Pulmonary artery endothelial cell (primary cell): ENCODE measurements at regions not wholly inside any gene's neighbourhood (a gene's known extent, or its start where the extent isn't known, plus 50 kb on each side); places are given as distances from the start of the nearest gene placed in this dataset.
"Not testable (repeated sequence)": the region's sequence is repeated elsewhere in the genome, so short reads cannot be mapped to it uniquely, and the experiment has no call there.

Source experiments
- DNase-seq: peaks from one replicate; pipeline ENCODE4 v3.0.0-alpha.2; 2011; ENCODE audit warnings: low read depth, low spot score

DNA sequence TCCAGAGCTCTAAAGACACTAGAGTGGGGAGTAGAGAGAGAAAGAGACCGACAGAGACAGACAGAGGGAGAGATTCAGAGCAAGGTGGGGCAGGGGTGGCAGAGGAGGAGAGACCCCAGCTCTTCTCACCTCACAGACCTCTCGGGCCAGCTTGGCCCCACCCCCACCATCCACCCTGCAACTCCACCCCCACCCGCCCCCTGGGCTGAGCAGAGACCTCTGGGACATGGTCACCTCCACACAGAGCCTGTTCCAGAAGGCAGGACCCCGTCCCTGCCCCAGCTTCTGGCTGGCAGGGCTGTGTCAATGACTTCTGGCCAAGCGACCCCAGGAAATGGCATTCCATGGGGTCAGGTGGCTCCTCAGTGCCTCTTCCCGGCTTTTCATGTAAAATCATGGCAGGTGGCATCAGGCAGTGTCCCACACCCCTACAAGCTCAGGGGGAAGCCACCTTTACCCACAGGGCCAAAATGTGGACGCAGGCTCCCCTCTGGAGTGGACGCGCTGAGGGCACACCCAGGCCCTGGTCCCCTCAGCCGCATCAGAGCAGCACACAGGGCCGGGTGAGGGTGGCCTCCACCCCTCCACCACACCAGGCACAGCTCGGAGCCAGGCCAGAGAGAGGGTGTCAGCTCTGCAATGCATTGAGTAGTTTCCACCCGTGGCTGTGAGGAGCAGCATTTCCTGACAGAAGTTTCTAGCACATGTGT lies 131.2 kb upstream of the LPCAT1 start:
- no peak for DNase-seq

DNA sequence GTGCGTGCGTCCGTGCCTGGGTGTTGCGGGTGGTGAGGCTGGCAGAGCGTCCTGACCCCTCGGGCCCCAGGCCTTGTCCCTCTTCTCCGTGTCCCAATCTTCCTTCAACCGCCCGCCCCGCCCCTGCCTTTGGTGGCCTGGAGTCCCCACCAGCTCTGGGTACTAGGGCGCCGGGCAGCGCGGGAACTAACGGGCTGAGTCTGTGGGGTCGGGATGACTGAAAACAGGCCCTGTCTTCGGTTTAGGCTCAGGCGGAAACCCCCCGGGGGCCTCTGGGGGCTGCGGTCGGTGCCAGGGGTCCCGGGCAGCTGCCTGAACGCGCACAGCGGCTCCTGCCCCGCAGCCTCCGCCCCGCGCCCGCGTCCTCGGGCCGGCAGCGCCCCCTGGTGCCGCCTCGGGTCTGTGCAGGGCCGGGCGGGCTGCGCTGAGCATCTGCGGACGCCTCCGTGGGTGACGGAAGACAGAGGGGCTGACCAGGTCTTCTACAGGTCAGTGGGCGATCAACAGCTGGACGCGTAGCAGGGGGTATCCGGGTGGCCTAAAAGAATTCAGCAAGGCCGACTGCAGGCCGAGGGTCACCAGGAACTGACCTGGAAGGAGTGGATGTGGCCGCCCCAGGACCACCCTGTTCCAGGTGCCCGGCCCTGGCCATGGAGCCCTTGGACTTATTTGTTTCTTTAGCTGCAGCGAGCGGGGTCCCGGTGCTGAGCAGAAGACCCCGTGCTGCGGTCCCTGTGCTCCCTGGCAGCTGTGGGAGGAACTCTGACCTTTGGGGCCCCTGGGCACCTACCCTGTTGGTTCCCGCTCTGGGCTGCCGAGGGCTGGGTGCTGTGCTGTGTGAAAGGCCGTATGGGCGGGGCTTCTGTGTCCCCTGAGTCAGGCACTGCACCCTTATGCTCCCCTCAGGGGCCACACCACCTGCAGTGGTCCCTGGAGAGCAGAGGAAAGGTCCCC lies 130.2 kb upstream of the LPCAT1 start:
- not testable (repeated sequence) for DNase-seq

DNA sequence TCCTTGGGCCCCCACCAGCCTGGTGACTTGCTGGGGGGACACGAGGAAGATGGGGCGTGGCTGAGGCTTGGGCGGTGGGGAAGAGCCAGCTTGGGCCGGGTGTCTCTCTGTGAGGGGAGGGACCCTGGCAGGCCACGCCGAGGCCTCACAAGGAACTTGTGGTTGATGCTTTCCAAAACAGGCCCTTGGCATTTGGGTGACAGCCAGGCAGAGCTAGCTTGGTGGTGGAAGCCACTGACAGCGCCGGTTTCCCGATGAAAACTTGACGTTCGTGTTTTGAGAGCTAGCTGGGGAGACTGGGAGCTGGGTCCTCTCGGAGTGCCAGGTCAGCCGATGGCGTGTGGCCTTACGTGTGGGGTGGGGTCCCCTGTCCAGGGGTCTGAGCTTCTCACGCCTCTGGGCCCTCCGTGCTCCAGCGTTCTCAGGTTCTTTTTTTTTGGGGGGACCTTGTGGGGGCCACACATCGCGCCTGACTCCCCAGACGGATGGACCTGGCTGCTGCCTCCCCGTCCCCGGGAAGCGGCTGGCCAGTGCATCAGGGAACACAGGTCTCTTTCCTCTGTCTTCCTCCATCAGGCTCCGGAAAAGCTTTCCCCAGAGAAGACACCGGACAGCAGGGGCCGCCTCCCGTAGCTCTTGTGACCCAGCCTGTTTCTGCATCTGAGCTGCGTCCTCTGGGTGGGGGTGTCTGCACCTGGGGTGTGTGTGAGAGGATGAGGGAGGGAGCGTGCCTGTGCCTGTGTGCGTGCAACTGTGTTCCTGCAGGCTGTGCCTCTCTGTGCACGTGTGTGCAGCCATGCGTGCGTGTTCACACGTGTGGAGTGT lies 129.3 kb upstream of the LPCAT1 start:
- no peak for DNase-seq

DNA sequence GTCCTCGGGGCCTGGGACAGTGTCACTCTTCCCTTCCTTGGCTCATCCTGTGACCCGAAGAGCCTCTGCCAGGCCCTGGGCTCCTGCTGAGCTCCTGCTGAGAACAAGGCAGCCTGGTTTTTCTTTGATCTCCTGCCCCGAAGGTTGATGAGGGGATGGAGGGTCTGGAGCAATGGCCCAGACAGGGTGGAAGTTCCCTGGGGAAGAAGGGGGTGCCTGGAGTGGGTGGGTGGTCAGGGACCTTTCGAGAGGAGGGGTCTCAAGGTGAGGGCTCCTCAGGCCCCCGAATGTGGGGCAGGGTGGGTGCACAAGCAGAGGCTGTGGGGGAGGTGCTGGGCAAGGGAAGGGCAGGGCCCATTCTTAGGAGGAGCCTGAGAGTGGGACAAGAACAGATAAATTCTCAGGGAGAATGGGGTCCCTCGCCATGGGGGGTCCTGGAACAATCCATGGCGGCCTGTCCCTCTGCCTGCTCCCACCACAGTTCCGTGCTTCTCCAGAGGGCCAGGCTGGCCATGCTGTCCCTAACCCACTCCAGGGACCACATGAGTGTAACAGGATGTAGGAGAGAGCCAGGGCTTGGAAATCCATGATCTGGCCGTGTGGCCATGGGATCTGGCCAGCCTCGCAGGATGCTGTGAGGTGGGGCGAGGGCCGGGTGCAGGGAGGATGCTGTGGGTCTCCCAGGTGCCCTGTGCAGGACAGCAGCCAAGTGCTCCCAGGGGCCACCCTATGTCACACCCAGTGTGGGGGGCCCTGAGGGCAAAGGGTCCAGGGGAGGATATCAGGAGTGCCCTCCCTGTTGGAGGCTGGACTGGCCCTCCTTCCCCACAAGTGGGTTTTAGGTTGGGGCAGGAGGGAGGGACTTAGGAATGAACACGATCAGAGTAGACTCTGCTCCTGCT lies 128.5 kb upstream of the LPCAT1 start:
- no peak for DNase-seq

DNA sequence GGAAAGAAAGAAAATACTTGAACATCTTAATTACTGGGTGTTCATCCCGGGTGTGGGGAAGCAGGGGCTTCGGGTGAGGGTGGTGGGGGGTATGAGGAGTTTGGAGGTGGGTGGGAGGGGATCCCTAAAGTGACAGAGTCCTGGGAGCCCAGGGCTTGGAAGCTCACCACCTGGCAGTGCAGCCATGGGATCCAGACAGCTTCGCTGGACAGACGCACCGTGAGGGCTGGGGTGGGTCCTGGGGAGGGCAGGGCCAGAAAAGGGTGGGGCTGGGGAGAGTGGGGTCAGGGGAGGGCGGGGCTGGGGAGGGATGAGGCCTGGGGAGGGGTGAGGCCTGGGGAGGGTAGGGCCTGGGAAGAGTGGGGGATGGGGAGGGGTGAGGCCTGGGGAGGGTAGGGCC lies 127.5 kb upstream of the LPCAT1 start:
- no peak for DNase-seq

DNA sequence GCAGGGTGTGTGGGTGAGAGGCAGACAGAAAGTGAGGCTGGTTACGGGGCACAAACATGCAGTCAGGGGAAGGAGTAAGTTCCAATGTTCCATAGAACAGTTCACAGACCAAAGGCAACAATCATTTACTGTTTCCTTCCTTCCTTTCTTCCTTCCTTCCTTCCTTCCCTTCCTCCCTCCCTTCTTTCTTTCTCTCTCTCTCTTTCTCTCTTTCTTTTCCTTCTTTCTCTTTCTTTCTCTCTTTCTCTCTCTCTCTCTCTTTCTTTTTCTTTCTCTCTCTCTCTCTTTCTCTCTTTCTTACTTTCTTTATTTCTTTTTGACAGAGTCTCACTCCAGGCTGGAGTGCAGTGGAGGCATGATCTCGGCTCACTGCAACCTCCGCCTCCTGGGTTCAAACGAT lies 125.8 kb upstream of the LPCAT1 start:
- DNase-seq, result no peak

DNA sequence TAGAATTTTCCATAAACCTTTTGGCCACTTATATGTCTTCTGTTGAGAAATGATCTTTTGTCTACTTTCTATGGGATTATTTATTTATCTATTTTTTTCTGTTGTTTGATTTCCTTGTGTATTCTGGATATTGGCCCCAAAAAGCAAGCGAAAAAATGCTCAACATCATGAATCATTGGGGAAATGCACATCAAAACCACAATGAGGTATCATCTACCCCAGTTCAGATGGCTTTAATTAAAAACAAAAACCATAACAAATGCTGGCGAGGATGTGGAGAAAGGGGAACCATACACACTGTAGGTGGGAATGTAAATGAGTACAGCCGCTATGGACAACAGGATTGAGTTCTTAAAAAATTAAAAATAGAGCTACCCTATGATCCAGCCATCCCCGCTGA lies 125.0 kb upstream of the LPCAT1 start:
- DNase-seq, result no peak

DNA sequence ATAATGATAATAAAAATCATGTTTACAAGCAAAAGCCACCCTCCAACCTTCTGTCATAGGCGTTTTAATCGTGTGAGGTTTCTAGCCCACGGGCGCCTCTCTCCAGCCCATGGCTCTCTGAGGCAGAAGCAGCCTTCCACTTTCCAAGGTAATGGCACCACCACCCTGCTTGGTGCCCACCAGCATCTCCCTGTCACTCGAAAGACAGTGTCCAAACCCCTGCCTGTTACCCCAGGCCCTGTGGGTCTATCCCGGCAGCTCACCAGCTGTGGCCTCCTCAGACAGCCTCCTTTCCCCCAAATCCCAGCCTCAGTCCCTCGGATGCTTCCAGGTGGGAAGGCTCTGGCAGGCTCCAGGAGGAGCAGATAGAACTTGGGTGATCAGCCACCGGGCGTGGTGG lies 123.8 kb upstream of the LPCAT1 start:
- DNase-seq, result no peak

DNA sequence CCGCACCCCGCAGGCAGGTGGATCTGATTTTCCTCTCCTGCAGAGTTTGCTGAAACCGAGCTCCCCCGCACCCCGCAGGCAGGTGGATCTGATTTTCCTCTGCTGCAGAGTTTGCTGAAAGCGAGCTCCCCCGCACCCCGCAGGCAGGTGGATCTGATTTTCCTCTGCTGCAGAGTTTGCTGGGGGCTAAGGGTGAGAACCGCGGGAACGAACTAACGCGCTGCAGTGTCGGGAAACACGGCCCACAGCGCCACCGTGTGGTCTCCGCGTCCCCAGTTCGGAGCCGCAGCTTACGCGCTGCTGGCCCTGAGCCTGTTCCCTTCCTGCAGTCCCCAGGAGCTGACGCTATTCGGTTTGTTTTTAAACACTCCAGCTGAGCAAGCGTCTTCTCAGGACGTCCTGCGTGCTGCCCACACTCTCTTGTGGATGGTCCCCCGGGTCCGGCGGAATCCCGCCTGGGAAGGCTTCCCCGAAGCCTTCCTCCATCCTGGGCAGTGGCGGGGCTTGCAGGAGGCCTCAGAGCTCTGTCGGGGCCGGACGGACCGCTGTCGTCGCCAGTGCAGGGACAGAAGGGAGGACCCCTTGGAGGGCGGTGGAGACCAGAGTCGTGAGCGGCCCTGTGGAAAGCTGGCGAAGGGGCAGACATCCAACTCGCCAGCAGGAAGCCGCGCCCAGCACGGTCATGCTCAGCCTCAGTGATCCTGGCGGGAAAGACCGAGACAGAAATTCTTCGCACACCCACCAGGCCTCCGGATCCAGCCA lies 121.2 kb upstream of the LPCAT1 start:
- peak; percentile 57 for DNase-seq

DNA sequence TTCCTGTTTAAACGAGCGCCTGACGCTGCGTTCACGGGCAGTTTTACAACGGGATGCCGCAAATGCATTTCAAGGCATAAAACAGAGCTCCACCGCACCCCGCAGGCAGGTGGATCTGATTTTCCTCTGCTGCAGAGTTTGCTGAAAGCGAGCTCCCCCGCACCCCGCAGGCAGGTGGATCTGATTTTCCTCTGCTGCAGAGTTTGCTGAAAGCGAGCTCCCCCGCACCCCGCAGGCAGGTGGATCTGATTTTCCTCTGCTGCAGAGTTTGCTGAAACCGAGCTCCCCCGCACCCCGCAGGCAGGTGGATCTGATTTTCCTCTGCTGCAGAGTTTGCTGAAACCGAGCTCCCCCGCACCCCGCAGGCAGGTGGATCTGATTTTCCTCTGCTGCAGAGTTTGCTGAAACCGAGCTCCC lies 120.6 kb upstream of the LPCAT1 start:
- not testable (repeated sequence) for DNase-seq

DNA sequence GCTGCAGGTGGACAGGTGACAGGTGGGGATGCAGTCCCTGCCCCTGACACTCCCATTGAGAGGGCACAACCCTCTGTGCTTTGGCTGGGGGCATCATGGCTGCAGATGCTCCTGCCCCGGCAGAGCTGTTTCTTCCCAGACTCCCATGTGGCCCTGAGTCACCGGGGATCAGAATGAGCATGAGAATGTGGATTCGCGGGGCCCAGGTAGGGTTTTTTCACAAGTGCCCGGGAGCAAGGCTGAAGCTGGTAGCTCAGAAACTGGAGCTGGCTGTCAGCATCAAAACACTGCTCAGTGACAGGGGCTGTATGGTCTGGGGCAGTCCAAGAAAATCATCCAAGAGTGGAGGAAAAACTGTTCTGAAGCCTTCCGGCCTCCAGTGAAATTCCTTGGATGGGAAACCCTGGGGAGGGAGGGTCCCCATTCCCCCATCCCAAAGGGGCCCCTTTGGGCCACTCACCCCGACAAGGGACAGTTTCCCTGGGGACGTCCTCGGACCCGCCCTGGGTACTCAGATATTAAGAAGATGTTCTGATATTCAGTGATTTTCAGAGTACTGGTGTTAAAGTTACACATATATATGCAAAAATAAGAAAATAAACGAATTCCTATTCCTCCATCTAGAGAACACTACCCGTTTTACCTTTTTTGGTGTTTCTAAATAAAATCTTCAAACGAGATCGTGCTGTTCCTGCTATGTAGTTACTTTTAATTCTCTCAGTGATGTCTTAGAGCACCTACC lies 120.1 kb upstream of the LPCAT1 start:
- no peak for DNase-seq

DNA sequence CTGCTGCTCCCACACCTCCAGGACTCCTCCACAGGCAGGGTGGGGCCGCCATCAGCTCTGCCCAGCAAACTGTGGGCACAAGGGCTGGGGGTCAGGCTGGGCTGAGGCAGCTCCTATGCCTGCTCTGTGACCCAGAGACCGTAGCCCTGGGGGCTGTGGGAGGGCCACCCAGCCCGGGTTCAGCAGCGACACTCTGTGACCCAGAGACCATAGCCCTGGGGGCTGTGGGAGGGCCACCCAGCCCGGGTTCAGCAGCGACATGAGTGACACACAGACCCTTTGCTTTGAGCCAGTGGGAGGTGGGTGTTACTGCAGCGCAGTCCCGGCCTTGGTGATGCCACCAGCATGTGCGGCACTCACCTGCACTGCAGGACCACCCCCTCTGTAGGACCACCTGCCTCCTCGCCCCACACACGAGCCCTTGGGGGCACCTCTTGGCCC lies 118.9 kb upstream of the LPCAT1 start:
- DNase-seq, result no peak

DNA sequence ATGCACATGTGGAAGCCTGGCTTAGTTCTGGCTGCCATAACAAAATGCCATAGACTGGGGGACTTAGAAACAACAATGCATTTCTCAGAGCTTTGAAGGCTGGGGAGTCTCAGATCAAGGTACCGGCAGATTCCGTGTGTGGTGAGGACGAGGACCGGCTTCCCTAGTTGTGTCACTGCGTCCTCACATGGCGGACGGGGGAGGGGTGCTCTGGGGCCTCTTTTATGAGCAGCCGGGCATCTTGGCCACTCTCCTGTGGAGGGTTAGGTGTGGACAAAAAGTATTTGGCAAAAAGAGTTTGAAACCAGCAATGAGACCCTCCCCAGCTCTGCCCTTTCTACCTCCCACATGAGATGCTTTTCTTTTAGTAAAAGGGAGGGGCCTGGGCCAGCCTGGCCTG lies 118.5 kb upstream of the LPCAT1 start:
- DNase-seq, result no peak

DNA sequence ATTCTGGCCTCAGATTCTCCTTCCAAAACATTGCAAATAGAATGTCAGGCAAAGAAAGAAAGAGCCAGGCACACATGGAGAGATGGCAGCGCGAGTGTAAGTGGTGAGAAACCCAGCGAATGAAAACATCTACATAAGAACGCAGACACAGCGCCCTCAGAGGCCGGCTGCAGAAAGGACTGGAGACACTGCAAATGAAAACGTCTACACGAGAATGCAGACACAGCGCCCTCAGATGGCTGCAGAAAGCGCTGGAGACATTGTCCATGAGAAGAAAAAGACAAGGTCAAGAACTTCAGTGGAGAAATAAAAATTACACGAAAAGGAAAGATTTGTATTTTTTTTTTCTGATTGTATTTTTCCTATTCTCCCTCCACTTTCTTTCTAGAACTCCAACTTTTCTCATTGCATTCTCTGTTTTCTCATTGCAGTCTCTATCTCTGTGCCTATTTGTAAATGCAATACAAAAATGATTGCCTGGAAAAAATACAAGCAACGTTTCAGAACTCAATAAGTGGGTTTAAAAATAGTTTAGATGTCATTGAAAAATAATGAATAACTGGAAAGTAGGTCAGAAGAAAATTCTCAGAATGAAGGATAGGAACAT lies 117.9 kb upstream of the LPCAT1 start:
- DNase-seq, result peak; percentile 72

DNA sequence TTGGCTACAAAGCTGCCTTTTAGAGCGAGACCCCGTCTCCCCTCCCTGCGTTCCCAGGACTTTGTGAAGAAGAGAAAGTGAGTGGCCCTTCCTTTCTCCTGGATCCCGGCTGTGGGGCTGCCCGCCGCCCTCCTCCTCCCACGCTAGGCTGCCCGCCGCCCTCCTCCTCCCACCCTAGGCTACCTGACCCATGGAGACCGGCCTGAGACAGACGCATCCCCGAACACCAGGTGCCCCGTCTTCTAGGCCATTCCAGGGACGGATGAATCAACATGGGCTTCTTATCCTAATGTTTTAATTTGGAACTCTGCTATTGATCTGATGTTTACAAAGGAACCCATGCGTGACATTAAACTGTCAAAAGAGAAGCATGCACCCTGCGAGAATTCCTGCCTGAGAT lies 117.3 kb upstream of the LPCAT1 start:
- DNase-seq, result no peak

DNA sequence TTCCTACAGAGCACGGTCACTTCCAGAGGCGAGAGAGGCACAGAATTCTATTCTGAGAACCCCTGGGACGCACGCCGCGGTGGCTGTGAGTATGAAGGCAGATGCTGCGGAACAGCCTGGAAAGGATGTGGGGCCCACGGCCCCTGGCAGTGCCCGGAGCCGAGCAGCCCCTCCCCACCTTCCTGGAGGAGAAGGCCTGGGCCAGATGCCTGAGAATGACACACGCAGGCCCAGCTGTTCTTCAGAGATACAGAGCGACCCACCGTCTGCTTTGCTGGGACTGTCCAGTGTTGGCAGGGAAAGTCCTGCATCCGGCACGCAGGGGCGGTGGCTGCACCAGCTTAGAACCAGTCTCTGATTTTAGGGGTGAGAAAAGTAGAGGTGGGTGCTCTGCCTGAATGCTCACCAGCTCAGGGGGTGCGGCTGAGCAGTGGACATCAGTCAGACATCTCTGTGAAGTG lies 116.7 kb upstream of the LPCAT1 start:
- DNase-seq, result no peak

DNA sequence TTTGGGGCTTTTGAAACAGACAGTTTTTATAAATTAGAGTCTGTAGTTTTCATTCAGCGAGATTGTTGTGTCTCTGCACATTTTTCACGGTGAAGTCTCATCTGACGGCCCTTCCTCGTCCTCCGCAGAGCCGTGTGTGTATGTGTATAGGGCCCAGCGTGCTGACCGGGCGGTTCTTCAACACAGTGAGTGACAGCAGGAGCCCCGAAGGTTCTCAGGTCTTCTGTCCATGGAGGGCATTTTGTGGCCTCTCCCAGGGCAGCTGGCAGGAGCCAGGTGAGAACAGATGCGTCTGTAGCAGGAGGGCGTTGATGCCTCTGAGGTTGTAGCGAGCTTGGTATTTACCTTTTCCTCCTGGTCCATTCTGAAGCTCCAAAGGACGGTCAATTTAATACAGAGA lies 116.0 kb upstream of the LPCAT1 start:
- no peak for DNase-seq

DNA sequence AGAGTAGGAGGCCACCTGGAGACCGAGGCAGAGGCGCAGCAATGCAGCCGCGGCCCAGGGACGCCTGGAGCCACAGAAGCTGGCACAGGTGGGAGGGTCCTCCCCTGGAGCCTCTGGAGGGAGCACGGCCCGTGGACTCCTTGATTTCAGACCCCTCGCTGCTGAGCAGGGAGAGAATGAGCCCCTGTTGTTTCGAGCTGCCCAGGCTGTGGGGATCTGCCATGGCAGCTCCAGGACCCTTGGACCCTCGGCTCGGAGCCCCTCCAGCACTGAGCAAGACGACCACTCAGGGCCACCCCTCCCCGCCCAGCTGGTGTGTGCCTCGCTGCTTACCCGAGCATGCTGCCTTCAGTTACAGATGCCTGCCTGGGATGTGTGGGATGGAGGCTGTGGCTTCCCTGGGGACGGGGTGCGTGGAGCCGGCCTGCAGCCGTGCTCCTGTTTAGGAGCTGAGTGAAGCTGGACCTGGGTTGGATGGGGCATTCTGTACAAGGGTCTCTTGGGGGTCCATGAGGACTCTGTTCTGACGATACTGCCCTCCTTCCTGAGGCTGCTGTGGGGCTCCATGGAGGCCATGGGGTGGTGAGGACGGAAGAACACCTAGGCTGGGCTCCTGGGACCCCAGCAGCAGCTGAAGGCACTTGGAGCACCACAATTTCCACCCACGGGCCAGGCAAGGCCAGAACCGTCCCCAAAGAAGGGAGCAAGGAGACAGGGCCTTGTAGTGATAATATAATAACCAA lies 115.1 kb upstream of the LPCAT1 start:
- DNase-seq, result no peak
